ENCODE measurements at regions not wholly inside any gene's neighbourhood (a gene's known extent, or its start where the extent isn't known, plus 50 kb on each side); places are given as distances from the start of the nearest gene placed in this dataset.

DNA sequence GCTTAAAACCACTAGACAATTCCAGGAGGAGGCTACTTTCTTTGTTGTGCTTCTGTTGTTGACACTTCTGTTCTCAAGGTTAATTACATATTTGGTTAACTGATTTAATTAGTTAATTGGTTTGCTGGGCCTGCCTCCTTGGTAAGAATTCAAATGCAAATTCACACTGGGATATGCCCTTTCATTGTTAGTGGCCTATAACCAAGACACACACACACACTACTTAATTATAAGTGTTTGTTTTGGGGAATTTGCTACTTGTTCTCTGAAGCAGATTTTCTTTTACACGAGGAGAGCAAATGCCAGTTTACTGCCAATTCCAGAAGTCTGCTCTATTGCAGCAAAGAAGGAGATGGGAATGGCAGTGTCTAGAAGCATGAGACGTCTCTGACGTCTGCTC, 101.6 kb upstream of the BASP1 start:
- DNase-seq: no peak
- H3K4me2 ChIP-seq: no peak overlapping the region
- no peaks in the 10 kb centered on the region for H3K79me2 ChIP-seq (ENCODE audit: insufficient read depth)
- TF ChIP-seq RXRA (IDR thresholded peaks at IDR 0.05; ENCODE audit: borderline replicate concordance, low read depth): no peak
- no peak for TF ChIP-seq CHD2 (IDR thresholded peaks at IDR 0.05; ENCODE audit: low read length, partially characterized antibody)
- TF ChIP-seq EZH2phosphoT487 (IDR thresholded peaks at IDR 0.05; ENCODE audit: borderline replicate concordance, low read depth): no peak
- H3K27me3 ChIP-seq (ENCODE audit: insufficient read depth): no peaks in the 10 kb centered on the region
- no peaks in the 10 kb centered on the region for H3K9me3 ChIP-seq
- no peaks in the 10 kb centered on the region for H3K9me2 ChIP-seq
- no peak overlapping the region for H3K9ac ChIP-seq
- H4K20me1 ChIP-seq (ENCODE audit: insufficient read depth): no peaks in the 10 kb centered on the region
- no peak overlapping the region for H2AFZ ChIP-seq (ENCODE audit: low read depth)
- H3K4me3 ChIP-seq (ENCODE audit: low read depth in 2 of 2, low read length in 1 of 2): no peak overlapping the region
- peaks cover 28% of the 10 kb centered on the region for H3F3A ChIP-seq (replicated peaks; ENCODE audit: insufficient read depth)
- ChIA-PET CTCF (interaction anchor here (0.9 kb wide), 1 partner anchor 74 kb away, joined by 3 read pairs; no protein-coding TSS in a partner anchor), POLR2A (no interaction called here)
- peaks cover 0 to 38% of the 10 kb centered on the region in 2 experiments; a peak in 2 of 4 replicates for H3K4me1 ChIP-seq (ENCODE audit: control insufficient read depth in 1 of 2, insufficient read depth in 2 of 2, low read depth in 1 of 2, low read length in 1 of 2)
- H3K27ac ChIP-seq (ENCODE audit: low read depth in 2 of 2, low read length in 1 of 2): no peak overlapping the region
- no peaks in the 10 kb centered on the region for H3K36me3 ChIP-seq (replicated peaks in 1 of 2; ENCODE audit: control insufficient read depth in 1 of 2, insufficient read depth in 2 of 2, low read length in 1 of 2)
- WGBS (ENCODE audit: low lambda C conversion rate): 92% methylated on average over 3 of the region's 3 CpGs

DNA sequence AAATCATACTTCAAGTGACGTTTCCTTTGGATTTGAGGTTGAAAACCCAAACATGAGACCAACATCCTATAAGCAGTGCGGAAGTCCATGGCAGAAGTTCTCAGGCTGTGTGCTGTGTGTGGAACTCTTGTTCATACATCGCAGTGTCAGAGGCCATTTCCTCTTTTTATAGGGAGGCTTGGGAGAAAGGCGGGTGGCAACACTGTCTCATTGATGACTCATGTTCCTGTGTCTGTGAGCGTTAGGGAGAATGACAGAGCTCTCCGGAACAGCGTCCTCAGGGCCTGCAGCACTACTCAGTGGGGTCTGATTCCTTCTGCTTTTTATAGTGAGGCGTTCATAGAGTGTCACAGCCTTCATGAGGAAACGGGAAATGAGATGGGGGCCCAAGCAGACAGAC, 98.8 kb upstream of the BASP1 start:
- Histone ChIP-seq H3K4me2 (peak overlapping the region; percentile 32), H2AFZ (ENCODE audit: low read depth) (peak overlapping the region; percentile 56), H3K79me2 (ENCODE audit: insufficient read depth) (no peaks in the 10 kb centered on the region), H3K9me3 (no peaks in the 10 kb centered on the region), H3K27ac (ENCODE audit: low read depth in 2 of 2, low read length in 1 of 2) (peak overlapping the region in 1 of 2 experiments; percentile 97; a peak in 2 of 4 replicates), H3K36me3 (replicated peaks in 1 of 2; ENCODE audit: control insufficient read depth in 1 of 2, insufficient read depth in 2 of 2, low read length in 1 of 2) (no peaks in the 10 kb centered on the region), H3F3A (replicated peaks; ENCODE audit: insufficient read depth) (peaks cover 29% of the 10 kb centered on the region), H3K9ac (peak overlapping the region; percentile 58; the same call in 1 of the 2 replicates), H3K27me3 (ENCODE audit: insufficient read depth) (no peaks in the 10 kb centered on the region), H3K9me2 (no peaks in the 10 kb centered on the region), H3K4me1 (ENCODE audit: control insufficient read depth in 1 of 2, insufficient read depth in 2 of 2, low read depth in 1 of 2, low read length in 1 of 2) (peaks cover 0 to 29% of the 10 kb centered on the region in 2 experiments; a peak in 1 of 4 replicates), H4K20me1 (ENCODE audit: insufficient read depth) (no peaks in the 10 kb centered on the region), H3K4me3 (ENCODE audit: low read depth in 2 of 2, low read length in 1 of 2) (no peak overlapping the region)
- peak; percentile 31 for DNase-seq
- WGBS (ENCODE audit: low lambda C conversion rate): 11% methylated on average over 9 of the region's 9 CpGs
- ChIA-PET POLR2A (no interaction called here), CTCF (interaction anchor here (0.8 kb wide), 1 partner anchor 8 kb away, joined by 3 read pairs; no protein-coding TSS in a partner anchor)
- TF ChIP-seq TEAD4 (IDR thresholded peaks at IDR 0.05; ENCODE audit: borderline replicate concordance, insufficient read depth) (peak; percentile 10; the same call in 1 of the 2 replicates), TCF12 (IDR thresholded peaks at IDR 0.05) (peak; percentile 76), NFIC (IDR thresholded peaks at IDR 0.05; ENCODE audit: borderline replicate concordance) (peak; percentile 29; the same call in 1 of the 2 replicates), TAF1 (IDR thresholded peaks at IDR 0.05; ENCODE audit: borderline replicate concordance, low read depth, low read length) (0 out of 2 replicates have a peak, but pooled peaks have one; percentile 29), RXRA (IDR thresholded peaks at IDR 0.05; ENCODE audit: borderline replicate concordance, low read depth) (no peak; the same call in 1 of the 2 replicates), NRF1 (IDR thresholded peaks at IDR 0.05; ENCODE audit: low read depth, low read length) (no peak), SMC3 (IDR thresholded peaks at IDR 0.05; ENCODE audit: low read depth, low read length) (no peak), FOSL2 (IDR thresholded peaks at IDR 0.05; ENCODE audit: borderline replicate concordance, low read depth) (peak; percentile 93), POLR2AphosphoS5 (IDR thresholded peaks at IDR 0.05; ENCODE audit: low read depth, low read length) (peak; percentile 42; the same call in 1 of the 2 replicates), CHD2 (IDR thresholded peaks at IDR 0.05; ENCODE audit: low read length, partially characterized antibody) (no peak), MXI1 (IDR thresholded peaks at IDR 0.05; ENCODE audit: low read depth, low read length) (no peak), RCOR1 (IDR thresholded peaks at IDR 0.05; ENCODE audit: low read length) (no peak), SIN3A (IDR thresholded peaks at IDR 0.05; ENCODE audit: borderline replicate concordance, low read depth, low read length) (no peak), EZH2phosphoT487 (IDR thresholded peaks at IDR 0.05; ENCODE audit: borderline replicate concordance, low read depth) (no peak), JUND (IDR thresholded peaks at IDR 0.05) (peak; percentile 87), YY1 (IDR thresholded peaks at IDR 0.05; ENCODE audit: low read depth) (0 out of 2 replicates have a peak, but pooled peaks have one; percentile 31), FOXM1 (IDR thresholded peaks at IDR 0.05; ENCODE audit: low read depth) (no peak), FOXJ3 (CRISPR knock-in tag; IDR thresholded peaks at IDR 0.05) (no peak), MEF2A (IDR thresholded peaks at IDR 0.05; ENCODE audit: borderline replicate concordance, low read depth) (no peak), RFX5 (IDR thresholded peaks at IDR 0.05; ENCODE audit: low read length) (no peak), EP300 (IDR thresholded peaks at IDR 0.05; ENCODE audit: borderline replicate concordance in 1 of 2, low read depth in 1 of 2, low read length in 1 of 2) (peak in 1 of 2 experiments; percentile 79; a peak in 1 of 4 replicates)
- TF ChIP-seq, protein P1, sequence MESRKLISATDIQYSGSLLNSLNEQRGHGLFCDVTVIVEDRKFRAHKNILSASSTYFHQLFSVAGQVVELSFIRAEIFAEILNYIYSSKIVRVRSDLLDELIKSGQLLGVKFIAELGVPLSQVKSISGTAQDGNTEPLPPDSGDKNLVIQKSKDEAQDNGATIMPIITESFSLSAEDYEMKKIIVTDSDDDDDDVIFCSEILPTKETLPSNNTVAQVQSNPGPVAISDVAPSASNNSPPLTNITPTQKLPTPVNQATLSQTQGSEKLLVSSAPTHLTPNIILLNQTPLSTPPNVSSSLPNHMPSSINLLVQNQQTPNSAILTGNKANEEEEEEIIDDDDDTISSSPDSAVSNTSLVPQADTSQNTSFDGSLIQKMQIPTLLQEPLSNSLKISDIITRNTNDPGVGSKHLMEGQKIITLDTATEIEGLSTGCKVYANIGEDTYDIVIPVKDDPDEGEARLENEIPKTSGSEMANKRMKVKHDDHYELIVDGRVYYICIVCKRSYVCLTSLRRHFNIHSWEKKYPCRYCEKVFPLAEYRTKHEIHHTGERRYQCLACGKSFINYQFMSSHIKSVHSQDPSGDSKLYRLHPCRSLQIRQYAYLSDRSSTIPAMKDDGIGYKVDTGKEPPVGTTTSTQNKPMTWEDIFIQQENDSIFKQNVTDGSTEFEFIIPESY (IDR thresholded peaks at IDR 0.05; ENCODE audit: borderline replicate concordance, low read depth): 0 out of 2 replicates have a peak, but pooled peaks have one; percentile 29
- TF ChIP-seq, protein P2, sequence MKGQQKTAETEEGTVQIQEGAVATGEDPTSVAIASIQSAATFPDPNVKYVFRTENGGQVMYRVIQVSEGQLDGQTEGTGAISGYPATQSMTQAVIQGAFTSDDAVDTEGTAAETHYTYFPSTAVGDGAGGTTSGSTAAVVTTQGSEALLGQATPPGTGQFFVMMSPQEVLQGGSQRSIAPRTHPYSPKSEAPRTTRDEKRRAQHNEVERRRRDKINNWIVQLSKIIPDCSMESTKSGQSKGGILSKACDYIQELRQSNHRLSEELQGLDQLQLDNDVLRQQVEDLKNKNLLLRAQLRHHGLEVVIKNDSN (IDR thresholded peaks at IDR 0.05; ENCODE audit: borderline replicate concordance, low read depth): no peak
- TF ChIP-seq, protein P3, sequence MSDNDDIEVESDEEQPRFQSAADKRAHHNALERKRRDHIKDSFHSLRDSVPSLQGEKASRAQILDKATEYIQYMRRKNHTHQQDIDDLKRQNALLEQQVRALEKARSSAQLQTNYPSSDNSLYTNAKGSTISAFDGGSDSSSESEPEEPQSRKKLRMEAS (IDR thresholded peaks at IDR 0.05; ENCODE audit: low read depth): peak; percentile 77
- TF ChIP-seq, protein P4, sequence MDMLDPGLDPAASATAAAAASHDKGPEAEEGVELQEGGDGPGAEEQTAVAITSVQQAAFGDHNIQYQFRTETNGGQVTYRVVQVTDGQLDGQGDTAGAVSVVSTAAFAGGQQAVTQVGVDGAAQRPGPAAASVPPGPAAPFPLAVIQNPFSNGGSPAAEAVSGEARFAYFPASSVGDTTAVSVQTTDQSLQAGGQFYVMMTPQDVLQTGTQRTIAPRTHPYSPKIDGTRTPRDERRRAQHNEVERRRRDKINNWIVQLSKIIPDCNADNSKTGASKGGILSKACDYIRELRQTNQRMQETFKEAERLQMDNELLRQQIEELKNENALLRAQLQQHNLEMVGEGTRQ (IDR thresholded peaks at IDR 0.05; ENCODE audit: borderline replicate concordance, low read depth, low read length): no peak

Measured in SK-N-SH (cell line).